ENCODE measurements at regions not wholly inside any gene's neighbourhood (a gene's known extent, or its start where the extent isn't known, plus 50 kb on each side); places are given as distances from the start of the nearest gene placed in this dataset.
A peak's percentile ranks its signal among the peaks of the same experiment; 100 is the strongest.

DNA sequence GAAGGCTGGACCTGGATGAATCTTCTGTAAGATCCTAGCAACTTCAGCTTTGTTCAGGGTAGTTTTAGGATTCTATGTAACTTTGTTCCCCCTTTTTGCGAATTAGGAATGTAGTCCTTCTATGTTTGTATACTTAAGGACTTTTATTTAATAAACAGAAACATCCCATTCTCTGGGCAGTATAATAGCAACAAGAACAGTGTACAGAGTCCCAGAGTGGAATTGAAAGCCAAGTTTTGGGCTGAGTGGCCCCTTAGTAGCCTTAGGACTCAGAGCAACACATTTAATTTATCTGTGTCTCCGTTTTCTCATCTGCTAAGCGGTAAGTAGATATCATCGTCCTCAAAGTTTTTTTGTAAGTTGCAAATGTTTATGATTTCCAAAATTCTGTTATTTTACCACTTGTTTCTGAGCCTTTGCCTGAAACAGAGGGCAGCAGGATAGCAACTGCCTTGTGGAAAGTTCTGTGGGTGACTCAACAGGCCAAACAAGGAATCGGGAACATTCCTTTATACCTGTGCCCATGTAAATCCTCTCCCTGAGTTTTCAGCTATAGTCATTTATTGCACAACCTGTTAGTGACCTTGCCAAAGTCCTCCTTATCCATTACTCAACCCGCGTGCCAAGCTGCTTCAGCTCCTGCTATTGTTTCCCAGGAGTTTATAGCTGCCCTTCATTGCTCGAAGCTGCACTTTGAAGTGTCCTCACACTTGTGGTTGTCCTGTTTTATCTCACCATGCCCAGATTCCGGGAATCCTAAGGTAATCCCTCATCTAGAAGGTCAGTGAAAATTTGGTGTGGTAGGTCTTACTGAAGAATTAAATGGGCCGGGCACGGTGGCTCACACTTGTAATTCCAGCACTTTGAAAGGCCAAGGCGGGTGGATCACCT is 199.1 kb upstream of the AHR start (continued):
- peak in 1 of 2 experiments; percentile 92; a peak in 2 of 4 replicates for TF ChIP-seq ATF4 (CRISPR knock-in tag; IDR thresholded peaks at IDR 0.05)
- TF ChIP-seq, protein P1, sequence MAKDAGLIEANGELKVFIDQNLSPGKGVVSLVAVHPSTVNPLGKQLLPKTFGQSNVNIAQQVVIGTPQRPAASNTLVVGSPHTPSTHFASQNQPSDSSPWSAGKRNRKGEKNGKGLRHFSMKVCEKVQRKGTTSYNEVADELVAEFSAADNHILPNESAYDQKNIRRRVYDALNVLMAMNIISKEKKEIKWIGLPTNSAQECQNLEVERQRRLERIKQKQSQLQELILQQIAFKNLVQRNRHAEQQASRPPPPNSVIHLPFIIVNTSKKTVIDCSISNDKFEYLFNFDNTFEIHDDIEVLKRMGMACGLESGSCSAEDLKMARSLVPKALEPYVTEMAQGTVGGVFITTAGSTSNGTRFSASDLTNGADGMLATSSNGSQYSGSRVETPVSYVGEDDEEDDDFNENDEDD (CRISPR knock-in tag; IDR thresholded peaks at IDR 0.05; ENCODE audit: borderline replicate concordance), result peak; percentile 84
- peak; percentile 95 for TF ChIP-seq ATF2 (CRISPR knock-in tag; IDR thresholded peaks at IDR 0.05)
- TF ChIP-seq, protein P2, sequence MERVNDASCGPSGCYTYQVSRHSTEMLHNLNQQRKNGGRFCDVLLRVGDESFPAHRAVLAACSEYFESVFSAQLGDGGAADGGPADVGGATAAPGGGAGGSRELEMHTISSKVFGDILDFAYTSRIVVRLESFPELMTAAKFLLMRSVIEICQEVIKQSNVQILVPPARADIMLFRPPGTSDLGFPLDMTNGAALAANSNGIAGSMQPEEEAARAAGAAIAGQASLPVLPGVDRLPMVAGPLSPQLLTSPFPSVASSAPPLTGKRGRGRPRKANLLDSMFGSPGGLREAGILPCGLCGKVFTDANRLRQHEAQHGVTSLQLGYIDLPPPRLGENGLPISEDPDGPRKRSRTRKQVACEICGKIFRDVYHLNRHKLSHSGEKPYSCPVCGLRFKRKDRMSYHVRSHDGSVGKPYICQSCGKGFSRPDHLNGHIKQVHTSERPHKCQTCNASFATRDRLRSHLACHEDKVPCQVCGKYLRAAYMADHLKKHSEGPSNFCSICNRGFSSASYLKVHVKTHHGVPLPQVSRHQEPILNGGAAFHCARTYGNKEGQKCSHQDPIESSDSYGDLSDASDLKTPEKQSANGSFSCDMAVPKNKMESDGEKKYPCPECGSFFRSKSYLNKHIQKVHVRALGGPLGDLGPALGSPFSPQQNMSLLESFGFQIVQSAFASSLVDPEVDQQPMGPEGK (CRISPR knock-in tag; IDR thresholded peaks at IDR 0.05), result peak; percentile 65
- TF ChIP-seq RFX5 (IDR thresholded peaks at IDR 0.05; ENCODE audit: low read depth, low read length), result no peak
- no peak for TF ChIP-seq ZSCAN12 (CRISPR knock-in tag; IDR thresholded peaks at IDR 0.05)
- peak; percentile 95 for TF ChIP-seq ERF (CRISPR knock-in tag; IDR thresholded peaks at IDR 0.05)
- TF ChIP-seq ZNF83 (CRISPR knock-in tag; IDR thresholded peaks at IDR 0.05; ENCODE audit: borderline replicate concordance), result no peak
- TF ChIP-seq ZNF589 (CRISPR knock-in tag; conservative IDR thresholded peaks at IDR 0.05), result no peak
- TF ChIP-seq ZNF576 (CRISPR knock-in tag; IDR thresholded peaks at IDR 0.05), result no peak
- no peak for TF ChIP-seq ZC3H4 (CRISPR knock-in tag; IDR thresholded peaks at IDR 0.05; ENCODE audit: borderline replicate concordance)
- TF ChIP-seq NFE2L1 (CRISPR knock-in tag; IDR thresholded peaks at IDR 0.05; ENCODE audit: borderline replicate concordance), result no peak
- TF ChIP-seq ZBTB26 (CRISPR knock-in tag; IDR thresholded peaks at IDR 0.05; ENCODE audit: borderline replicate concordance), result peak; percentile 77; the same call in 1 of the 2 replicates
- peak; percentile 81; the same call in 1 of the 2 replicates for TF ChIP-seq NR2F2 (IDR thresholded peaks at IDR 0.05; ENCODE audit: borderline replicate concordance, low read depth)
- TF ChIP-seq ZSCAN31 (CRISPR knock-in tag; IDR thresholded peaks at IDR 0.05; ENCODE audit: low read depth), result no peak
- no peak for TF ChIP-seq ZFP41 (CRISPR knock-in tag; IDR thresholded peaks at IDR 0.05; ENCODE audit: borderline replicate concordance)
- TF ChIP-seq ATF7 (IDR thresholded peaks at IDR 0.05), result peak; percentile 57
- peak; percentile 79; the same call in 1 of the 2 replicates for TF ChIP-seq ATF7 (CRISPR knock-in tag; IDR thresholded peaks at IDR 0.05)
- 0 out of 2 replicates have a peak, but pooled peaks have one; percentile 61 for TF ChIP-seq ZBTB7B (CRISPR knock-in tag; IDR thresholded peaks at IDR 0.05)
- no peak; the same call in none of the 2 replicates for TF ChIP-seq ZNF335 (CRISPR knock-in tag; IDR thresholded peaks at IDR 0.05)
- TF ChIP-seq IKZF5 (CRISPR knock-in tag; IDR thresholded peaks at IDR 0.05), result peak; percentile 97

Data from HepG2 (cell line).